HEK293 (cell line): ENCODE measurements at regions not wholly inside any gene's neighbourhood (a gene's known extent, or its start where the extent isn't known, plus 50 kb on each side); places are given as distances from the start of the nearest gene placed in this dataset.

ENCODE experiments used
- CTCF ChIP-seq: fragments of 450-650 bp; formaldehyde crosslinking; IDR thresholded peaks from 2 replicates; pipeline ENCODE4 v1.5.1; 2016; ENCODE audit warnings: missing biosample characterization, missing genetic modification characterization
- REST ChIP-seq: fragments of 450-650 bp; formaldehyde crosslinking; IDR thresholded peaks from 2 replicates; pipeline ENCODE4 v1.5.1; 2016; ENCODE audit warnings: missing biosample characterization, missing genetic modification characterization
- SALL2 ChIP-seq: fragments of 450-650 bp; formaldehyde crosslinking; IDR thresholded peaks from 2 replicates; pipeline ENCODE4 v1.5.0; 2017; ENCODE audit warnings: missing biosample characterization, mild to moderate bottlenecking, missing genetic modification characterization, borderline replicate concordance
- ZFP3 ChIP-seq: fragments of 450-650 bp; formaldehyde crosslinking; IDR thresholded peaks from 2 replicates; pipeline ENCODE4 v1.5.1; 2016; ENCODE audit warnings: low read depth, missing biosample characterization, missing genetic modification characterization
- ZNF621 ChIP-seq: fragments of 450-650 bp; formaldehyde crosslinking; IDR thresholded peaks from 2 replicates; pipeline ENCODE4 v1.5.1; 2017; ENCODE audit warnings: missing biosample characterization, missing genetic modification characterization

- TF ChIP-seq ZFP3 (no peak), ZNF621 (no peak), REST (no peak), CTCF (tag by site-specific recombination) (no peak), SALL2 (no peak)
Observed at GRCh38 chr2:184528119-184528518, 70.2 kb upstream of the ZNF804A start.
